ENCODE measurements at regions not wholly inside any gene's neighbourhood (a gene's known extent, or its start where the extent isn't known, plus 50 kb on each side); places are given as distances from the start of the nearest gene placed in this dataset.

- DNase-seq = no peak
Observed at GRCh38 chr7:24214670-24215069, 69.3 kb upstream of the NPY start.

GRCh38 chr7:24216576-24217125 lies 67.3 kb upstream of the NPY start:
- DNase-seq = no peak

- no peak for DNase-seq
Observed at GRCh38 chr7:24221500-24221899, 62.5 kb upstream of the NPY start.

- DNase-seq = no peak
Observed at GRCh38 chr7:24227068-24227467, 56.9 kb upstream of the NPY start.

- DNase-seq = peak; percentile 2
Observed at GRCh38 chr7:24227603-24228359, 56.2 kb upstream of the NPY start.

GRCh38 chr7:24229481-24230226 lies 54.3 kb upstream of the NPY start:
- DNase-seq = no peak

- no peak for DNase-seq
Observed at GRCh38 chr7:24231493-24231892, 52.5 kb upstream of the NPY start.

GRCh38 chr7:24233386-24233785 lies 50.6 kb upstream of the NPY start:
- no peak for DNase-seq

Measured in activated T-cell treated with anti-CD3 and anti-CD28 coated beads for 4 hours (primary cell).